Nephron (organoid): ENCODE measurements at regions not wholly inside any gene's neighbourhood (a gene's known extent, or its start where the extent isn't known, plus 50 kb on each side); places are given as distances from the start of the nearest gene placed in this dataset.
A peak's percentile ranks its signal among the peaks of the same experiment; 100 is the strongest.

Experiments
- H3K27ac Mint-ChIP-seq, 3 experiments: 2 replicates each; pipeline ENCODE4 v1.8.0; 2020; ENCODE audit warnings: mixed read lengths in 3 of 3, mild to moderate bottlenecking in 2 of 3, moderate library complexity in 1 of 3
- H3K27me3 Mint-ChIP-seq: 2 replicates; pipeline ENCODE4 v1.8.0; 2021; ENCODE audit warnings: low read depth, mild to moderate bottlenecking, moderate library complexity, mixed read lengths
- H3K36me3 Mint-ChIP-seq: 2 replicates; pipeline ENCODE4 v1.8.0; 2020; ENCODE audit warnings: low read depth, mixed read lengths
- H3K4me1 Mint-ChIP-seq: 2 replicates; pipeline ENCODE4 v1.8.0; 2020; ENCODE audit warnings: mixed read lengths
- H3K4me3 Mint-ChIP-seq, 3 experiments: 2 replicates each; pipeline ENCODE4 v1.8.0; 2020; ENCODE audit warnings: mild to moderate bottlenecking in 3 of 3, mixed read lengths in 3 of 3, moderate library complexity in 2 of 3
- H3K9me3 Mint-ChIP-seq: 2 replicates; pipeline ENCODE4 v1.8.0; 2020; ENCODE audit warnings: mixed read lengths
- TF ChIP-seq, protein P1 (sequence below), 3 experiments: fragments of 200-600 bp; sonication (generic); IDR thresholded peaks; one replicate each; pipeline ENCODE4 v1.5.0; 2021; ENCODE audit warnings: antibody characterized with exemption in 3 of 3; ENCODE audit not compliant: unreplicated experiment in 3 of 3

DNA sequence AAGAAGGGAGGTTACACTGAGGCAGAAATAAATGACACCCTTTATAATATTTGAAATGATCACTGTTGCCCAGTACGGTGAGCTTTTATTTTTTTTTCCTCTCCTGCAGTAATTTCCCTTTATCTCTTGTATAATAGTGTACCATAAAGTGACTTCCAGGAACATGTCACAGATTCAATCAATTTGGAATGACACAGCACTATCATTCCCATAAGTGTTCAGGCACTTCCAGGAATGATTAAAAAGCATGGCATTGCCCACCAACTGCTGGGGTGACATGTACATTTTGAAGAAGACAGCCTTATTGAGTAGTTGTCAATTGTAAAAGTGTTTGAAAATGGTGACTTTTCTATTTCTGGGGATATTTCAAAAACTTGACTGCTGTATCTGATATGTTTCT lies 1700.9 kb upstream of the NUDT12 start:
- Mint-ChIP-seq H3K27ac (no peak overlapping the region), H3K27me3 (no peaks in the 10 kb centered on the region), H3K4me1 (peaks cover 6% of the 10 kb centered on the region), H3K4me3 (no peak overlapping the region), H3K9me3 (no peaks in the 10 kb centered on the region), H3K36me3 (no peaks in the 10 kb centered on the region)
- TF ChIP-seq, protein P1, sequence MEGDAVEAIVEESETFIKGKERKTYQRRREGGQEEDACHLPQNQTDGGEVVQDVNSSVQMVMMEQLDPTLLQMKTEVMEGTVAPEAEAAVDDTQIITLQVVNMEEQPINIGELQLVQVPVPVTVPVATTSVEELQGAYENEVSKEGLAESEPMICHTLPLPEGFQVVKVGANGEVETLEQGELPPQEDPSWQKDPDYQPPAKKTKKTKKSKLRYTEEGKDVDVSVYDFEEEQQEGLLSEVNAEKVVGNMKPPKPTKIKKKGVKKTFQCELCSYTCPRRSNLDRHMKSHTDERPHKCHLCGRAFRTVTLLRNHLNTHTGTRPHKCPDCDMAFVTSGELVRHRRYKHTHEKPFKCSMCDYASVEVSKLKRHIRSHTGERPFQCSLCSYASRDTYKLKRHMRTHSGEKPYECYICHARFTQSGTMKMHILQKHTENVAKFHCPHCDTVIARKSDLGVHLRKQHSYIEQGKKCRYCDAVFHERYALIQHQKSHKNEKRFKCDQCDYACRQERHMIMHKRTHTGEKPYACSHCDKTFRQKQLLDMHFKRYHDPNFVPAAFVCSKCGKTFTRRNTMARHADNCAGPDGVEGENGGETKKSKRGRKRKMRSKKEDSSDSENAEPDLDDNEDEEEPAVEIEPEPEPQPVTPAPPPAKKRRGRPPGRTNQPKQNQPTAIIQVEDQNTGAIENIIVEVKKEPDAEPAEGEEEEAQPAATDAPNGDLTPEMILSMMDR (IDR thresholded peaks at IDR 0.05; ENCODE audit: unreplicated experiment in 3 of 3), result no peak

DNA sequence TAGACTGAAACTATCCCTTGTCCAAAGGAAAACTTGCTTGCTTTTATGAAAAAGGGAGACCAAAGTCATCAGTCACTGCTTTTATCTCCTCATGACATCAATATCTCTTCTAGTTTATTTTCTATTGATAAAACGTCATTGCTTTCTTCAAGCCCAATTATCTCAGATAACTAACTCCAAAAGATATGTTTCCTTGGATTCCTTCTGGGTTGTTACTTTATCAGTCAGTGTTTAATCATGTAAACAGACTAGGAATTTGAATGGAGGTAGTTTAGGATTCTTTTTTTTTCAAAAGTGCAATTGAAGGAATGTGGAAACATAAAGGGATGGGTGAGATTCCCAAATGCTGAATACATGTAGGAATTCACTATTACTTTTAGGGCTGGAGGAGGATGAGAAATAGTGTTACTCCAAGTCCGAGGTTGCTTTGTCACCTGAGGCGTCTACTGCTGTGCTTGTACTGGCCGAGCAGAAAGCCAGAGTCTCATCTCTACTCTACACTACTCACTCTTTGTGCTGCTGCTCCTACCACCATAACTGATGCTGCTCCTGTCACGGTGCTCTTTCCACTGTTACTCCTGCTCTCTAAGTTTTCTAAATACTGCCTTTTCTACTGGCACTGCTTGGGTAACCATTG lies 1697.1 kb upstream of the NUDT12 start:
- Mint-ChIP-seq H3K27ac (no peak overlapping the region), H3K4me3 (no peak overlapping the region), H3K9me3 (no peaks in the 10 kb centered on the region), H3K4me1 (no peaks in the 10 kb centered on the region), H3K36me3 (no peaks in the 10 kb centered on the region), H3K27me3 (no peaks in the 10 kb centered on the region)
- TF ChIP-seq, protein P1 (IDR thresholded peaks at IDR 0.05; ENCODE audit: unreplicated experiment in 3 of 3), result no peak

DNA sequence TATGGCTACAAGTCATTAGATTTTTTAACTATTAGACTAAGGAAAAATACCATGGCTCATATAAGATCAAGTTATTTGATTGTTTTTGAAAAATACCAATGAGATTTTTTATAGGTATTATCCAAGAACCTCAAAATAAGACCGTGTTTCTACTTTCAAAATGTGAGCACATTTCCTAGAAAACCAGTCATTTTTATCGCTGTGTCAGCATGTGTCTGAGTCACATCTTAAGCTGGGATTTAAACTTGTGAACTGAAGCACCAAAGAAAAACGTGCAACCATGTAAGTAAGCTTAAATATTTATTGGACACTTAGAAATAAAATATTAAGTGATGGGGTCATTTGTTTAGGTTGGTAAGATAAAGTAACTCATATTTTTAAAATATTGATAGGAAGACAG lies 1676.0 kb upstream of the NUDT12 start:
- Mint-ChIP-seq H3K4me3 (no peak overlapping the region), H3K27ac (no peak overlapping the region), H3K4me1 (no peaks in the 10 kb centered on the region), H3K9me3 (no peaks in the 10 kb centered on the region), H3K27me3 (no peaks in the 10 kb centered on the region), H3K36me3 (no peaks in the 10 kb centered on the region)
- TF ChIP-seq, protein P1 (IDR thresholded peaks at IDR 0.05; ENCODE audit: unreplicated experiment in 3 of 3), result no peak

DNA sequence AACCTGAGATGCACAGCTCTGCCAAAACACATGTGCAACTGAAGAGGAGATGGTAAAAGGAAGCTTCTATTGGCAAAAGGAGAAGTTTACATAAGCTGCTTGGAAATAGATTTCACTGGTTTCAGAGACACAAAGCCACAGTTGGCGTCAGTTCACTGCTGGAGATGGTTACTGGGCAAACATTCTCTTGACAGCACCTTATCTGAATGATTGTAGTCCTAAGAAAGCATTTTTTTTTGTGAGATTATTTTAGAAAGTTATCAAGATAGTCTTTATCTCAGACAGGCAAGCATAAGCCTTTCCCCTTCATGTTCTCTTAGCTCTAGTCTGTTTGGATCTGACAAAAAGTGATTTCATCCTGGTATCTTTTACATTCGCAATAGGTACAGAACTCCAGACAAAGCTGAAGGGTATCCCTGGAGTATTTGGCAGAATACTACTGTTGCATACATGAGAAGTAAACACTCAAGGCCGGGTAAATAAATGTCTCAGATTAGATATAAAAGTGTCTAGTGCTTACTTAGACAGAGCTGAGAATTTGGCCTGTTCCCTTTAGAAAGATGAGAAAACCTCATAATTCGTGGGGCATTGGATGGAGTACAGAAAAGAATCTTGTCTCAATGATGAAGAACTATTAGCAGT lies 1668.0 kb upstream of the NUDT12 start:
- Mint-ChIP-seq H3K27me3 (no peaks in the 10 kb centered on the region), H3K4me3 (no peak overlapping the region), H3K36me3 (no peaks in the 10 kb centered on the region), H3K9me3 (no peaks in the 10 kb centered on the region), H3K27ac (no peak overlapping the region), H3K4me1 (no peaks in the 10 kb centered on the region)
- TF ChIP-seq, protein P1 (IDR thresholded peaks at IDR 0.05; ENCODE audit: unreplicated experiment in 3 of 3), result no peak

- peaks cover 7% of the 10 kb centered on the region for H3K9me3 Mint-ChIP-seq
- H3K36me3 Mint-ChIP-seq, result no peaks in the 10 kb centered on the region
- no peaks in the 10 kb centered on the region for H3K27me3 Mint-ChIP-seq
- H3K4me3 Mint-ChIP-seq, result no peak overlapping the region
- H3K4me1 Mint-ChIP-seq, result peaks cover 19% of the 10 kb centered on the region
- H3K27ac Mint-ChIP-seq, result peak overlapping the region in 2 of 3 experiments; percentile 22 to 45
- TF ChIP-seq, protein P1 (IDR thresholded peaks at IDR 0.05; ENCODE audit: unreplicated experiment in 3 of 3), result no peak
Observed at GRCh38 chr5:105218018-105218417, 1655.4 kb upstream of the NUDT12 start.

GRCh38 chr5:105213078-105213477 lies 1650.5 kb upstream of the NUDT12 start:
- peaks cover 7% of the 10 kb centered on the region for H3K4me1 Mint-ChIP-seq
- no peaks in the 10 kb centered on the region for H3K36me3 Mint-ChIP-seq
- TF ChIP-seq, protein P1 (IDR thresholded peaks at IDR 0.05; ENCODE audit: unreplicated experiment in 3 of 3), result no peak
- H3K4me3 Mint-ChIP-seq, result no peak overlapping the region
- no peaks in the 10 kb centered on the region for H3K9me3 Mint-ChIP-seq
- H3K27ac Mint-ChIP-seq, result no peak overlapping the region
- no peaks in the 10 kb centered on the region for H3K27me3 Mint-ChIP-seq
